DOHH2 (cell line): ENCODE measurements at regions not wholly inside any gene's neighbourhood (a gene's known extent, or its start where the extent isn't known, plus 50 kb on each side); places are given as distances from the start of the nearest gene placed in this dataset.
A peak's percentile ranks its signal among the peaks of the same experiment; 100 is the strongest.

Experiments
- EZH2phosphoT487 ChIP-seq: fragments of 200-600 bp; sonication (generic); IDR thresholded peaks from 2 replicates; pipeline ENCODE4 v1.6.1; 2017; ENCODE audit warnings: borderline replicate concordance, mild to moderate bottlenecking, antibody characterized with exemption, low read length, moderate library complexity, mixed read lengths
- TF ChIP-seq, protein P1 (sequence below): fragments of 200-600 bp; sonication (generic); IDR thresholded peaks from one replicate; pipeline ENCODE4 v1.5.1; 2014; ENCODE audit warnings: antibody characterized with exemption, mild to moderate bottlenecking, low read depth, low read length; ENCODE audit not compliant: poor library complexity, severe bottlenecking

- TF ChIP-seq, protein P1, sequence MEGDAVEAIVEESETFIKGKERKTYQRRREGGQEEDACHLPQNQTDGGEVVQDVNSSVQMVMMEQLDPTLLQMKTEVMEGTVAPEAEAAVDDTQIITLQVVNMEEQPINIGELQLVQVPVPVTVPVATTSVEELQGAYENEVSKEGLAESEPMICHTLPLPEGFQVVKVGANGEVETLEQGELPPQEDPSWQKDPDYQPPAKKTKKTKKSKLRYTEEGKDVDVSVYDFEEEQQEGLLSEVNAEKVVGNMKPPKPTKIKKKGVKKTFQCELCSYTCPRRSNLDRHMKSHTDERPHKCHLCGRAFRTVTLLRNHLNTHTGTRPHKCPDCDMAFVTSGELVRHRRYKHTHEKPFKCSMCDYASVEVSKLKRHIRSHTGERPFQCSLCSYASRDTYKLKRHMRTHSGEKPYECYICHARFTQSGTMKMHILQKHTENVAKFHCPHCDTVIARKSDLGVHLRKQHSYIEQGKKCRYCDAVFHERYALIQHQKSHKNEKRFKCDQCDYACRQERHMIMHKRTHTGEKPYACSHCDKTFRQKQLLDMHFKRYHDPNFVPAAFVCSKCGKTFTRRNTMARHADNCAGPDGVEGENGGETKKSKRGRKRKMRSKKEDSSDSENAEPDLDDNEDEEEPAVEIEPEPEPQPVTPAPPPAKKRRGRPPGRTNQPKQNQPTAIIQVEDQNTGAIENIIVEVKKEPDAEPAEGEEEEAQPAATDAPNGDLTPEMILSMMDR, result peak; percentile 66
- TF ChIP-seq EZH2phosphoT487, result no peak
Observed at GRCh38 chr1:186605762-186606350, 74.4 kb downstream of the PTGS2 start.
